ENCODE measurements at regions not wholly inside any gene's neighbourhood (a gene's known extent, or its start where the extent isn't known, plus 50 kb on each side); places are given as distances from the start of the nearest gene placed in this dataset.

GRCh38 chr6:66851930-66852329, 1144.9 kb upstream of the EYS start:
- no peak overlapping the region for H2AFZ ChIP-seq (ENCODE audit: low read depth, low read length)
- no peaks in the 10 kb centered on the region for H3K4me1 ChIP-seq (ENCODE audit: control insufficient read depth, extremely low read depth, insufficient read depth, low read length)
- no peaks in the 10 kb centered on the region for H3K36me3 ChIP-seq (ENCODE audit: control insufficient read depth in 2 of 2, extremely low read depth in 1 of 2, insufficient read depth in 2 of 2, low read length in 2 of 2)
- no peak overlapping the region for H3K27ac ChIP-seq (ENCODE audit: insufficient read depth, low read depth, low read length)
- H3K4me3 ChIP-seq (replicated peaks in 1 of 3; ENCODE audit: insufficient read depth in 1 of 3, low read depth in 1 of 3, low read length in 3 of 3) = no peak overlapping the region
- no peaks in the 10 kb centered on the region for H3K27me3 ChIP-seq (ENCODE audit: control insufficient read depth in 2 of 2, insufficient read depth in 2 of 2, low read length in 2 of 2)
- H3K79me2 ChIP-seq (ENCODE audit: control insufficient read depth, insufficient read depth, low read length) = no peaks in the 10 kb centered on the region
- TF ChIP-seq EZH2 (IDR thresholded peaks at IDR 0.05; ENCODE audit: borderline replicate concordance, low read depth, low read length, severe bottlenecking) (no peak), GATA2 (IDR thresholded peaks at IDR 0.05; ENCODE audit: insufficient read depth, insufficient read length, low read depth, low read length) (no peak), POLR2A (IDR thresholded peaks at IDR 0.05; ENCODE audit: low read depth, low read length) (no peak), FOS (IDR thresholded peaks at IDR 0.05; ENCODE audit: borderline replicate concordance, insufficient read depth, low read length) (no peak), JUN (IDR thresholded peaks at IDR 0.05; ENCODE audit: borderline replicate concordance, insufficient read depth, insufficient read length, low read depth) (no peak)
- TF ChIP-seq, protein P1, sequence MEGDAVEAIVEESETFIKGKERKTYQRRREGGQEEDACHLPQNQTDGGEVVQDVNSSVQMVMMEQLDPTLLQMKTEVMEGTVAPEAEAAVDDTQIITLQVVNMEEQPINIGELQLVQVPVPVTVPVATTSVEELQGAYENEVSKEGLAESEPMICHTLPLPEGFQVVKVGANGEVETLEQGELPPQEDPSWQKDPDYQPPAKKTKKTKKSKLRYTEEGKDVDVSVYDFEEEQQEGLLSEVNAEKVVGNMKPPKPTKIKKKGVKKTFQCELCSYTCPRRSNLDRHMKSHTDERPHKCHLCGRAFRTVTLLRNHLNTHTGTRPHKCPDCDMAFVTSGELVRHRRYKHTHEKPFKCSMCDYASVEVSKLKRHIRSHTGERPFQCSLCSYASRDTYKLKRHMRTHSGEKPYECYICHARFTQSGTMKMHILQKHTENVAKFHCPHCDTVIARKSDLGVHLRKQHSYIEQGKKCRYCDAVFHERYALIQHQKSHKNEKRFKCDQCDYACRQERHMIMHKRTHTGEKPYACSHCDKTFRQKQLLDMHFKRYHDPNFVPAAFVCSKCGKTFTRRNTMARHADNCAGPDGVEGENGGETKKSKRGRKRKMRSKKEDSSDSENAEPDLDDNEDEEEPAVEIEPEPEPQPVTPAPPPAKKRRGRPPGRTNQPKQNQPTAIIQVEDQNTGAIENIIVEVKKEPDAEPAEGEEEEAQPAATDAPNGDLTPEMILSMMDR (IDR thresholded peaks at IDR 0.05; ENCODE audit: extremely low read depth in 1 of 2, insufficient read depth in 1 of 2, low read depth in 1 of 2, low read length in 2 of 2) = no peak
- FAIRE-seq = no peak
- no peaks in the 10 kb centered on the region for H3K9me1 ChIP-seq (replicated peaks; ENCODE audit: control insufficient read depth, extremely low read depth, insufficient read depth, low read length)
- H4K20me1 ChIP-seq (replicated peaks; ENCODE audit: control insufficient read depth, extremely low read depth, insufficient read depth, low read length) = no peaks in the 10 kb centered on the region
- CTCF ChIA-PET = no interaction called here
- no peak overlapping the region for H3K4me2 ChIP-seq (ENCODE audit: insufficient read depth, low read length)
- H3K9me3 ChIP-seq (replicated peaks; ENCODE audit: control insufficient read depth, insufficient read depth, low read length) = peaks cover 5% of the 10 kb centered on the region
- POLR2A ChIA-PET = no interaction called here
- intact Hi-C loops (cut with micrococcal nuclease) (no loop called here), dilution Hi-C loops (cut with MboI; ENCODE audit: extremely low pct_ligation_motif_present, low sequenced_read_pairs) (no loop called here)
- DNase-seq (ENCODE audit: low read depth, low spot score) = no peak
- BruUV-seq (replicated peaks) = no TSS peak
- H3K9ac ChIP-seq (replicated peaks; ENCODE audit: extremely low read depth, insufficient read depth, low read length) = no peak overlapping the region

GRCh38 chr6:66849843-66850242, 1142.8 kb upstream of the EYS start:
- Histone ChIP-seq H2AFZ (ENCODE audit: low read depth, low read length) (no peak overlapping the region), H3K36me3 (ENCODE audit: control insufficient read depth in 2 of 2, extremely low read depth in 1 of 2, insufficient read depth in 2 of 2, low read length in 2 of 2) (no peaks in the 10 kb centered on the region), H3K4me1 (ENCODE audit: control insufficient read depth, extremely low read depth, insufficient read depth, low read length) (no peaks in the 10 kb centered on the region), H3K79me2 (ENCODE audit: control insufficient read depth, insufficient read depth, low read length) (no peaks in the 10 kb centered on the region), H3K4me2 (ENCODE audit: insufficient read depth, low read length) (no peak overlapping the region), H3K4me3 (replicated peaks in 1 of 3; ENCODE audit: insufficient read depth in 1 of 3, low read depth in 1 of 3, low read length in 3 of 3) (no peak overlapping the region), H4K20me1 (replicated peaks; ENCODE audit: control insufficient read depth, extremely low read depth, insufficient read depth, low read length) (no peaks in the 10 kb centered on the region), H3K9me1 (replicated peaks; ENCODE audit: control insufficient read depth, extremely low read depth, insufficient read depth, low read length) (no peaks in the 10 kb centered on the region), H3K27me3 (ENCODE audit: control insufficient read depth in 2 of 2, insufficient read depth in 2 of 2, low read length in 2 of 2) (no peaks in the 10 kb centered on the region), H3K27ac (ENCODE audit: insufficient read depth, low read depth, low read length) (no peak overlapping the region), H3K9ac (replicated peaks; ENCODE audit: extremely low read depth, insufficient read depth, low read length) (no peak overlapping the region), H3K9me3 (replicated peaks; ENCODE audit: control insufficient read depth, insufficient read depth, low read length) (peaks cover 3% of the 10 kb centered on the region)
- dilution Hi-C loops (cut with MboI; ENCODE audit: extremely low pct_ligation_motif_present, low sequenced_read_pairs) (no loop called here), intact Hi-C loops (cut with micrococcal nuclease) (no loop called here)
- no peak for TF ChIP-seq POLR2A (IDR thresholded peaks at IDR 0.05; ENCODE audit: low read depth, low read length)
- no peak for TF ChIP-seq MYC (IDR thresholded peaks at IDR 0.05; ENCODE audit: low read depth, low read length)
- TF ChIP-seq GATA2 (IDR thresholded peaks at IDR 0.05; ENCODE audit: insufficient read depth, insufficient read length, low read depth, low read length) = no peak
- no peak for TF ChIP-seq EZH2 (IDR thresholded peaks at IDR 0.05; ENCODE audit: borderline replicate concordance, low read depth, low read length, severe bottlenecking)
- no peak for TF ChIP-seq POLR2AphosphoS5 (IDR thresholded peaks at IDR 0.05; ENCODE audit: insufficient read depth, low read depth, low read length)
- TF ChIP-seq MAX (IDR thresholded peaks at IDR 0.05; ENCODE audit: insufficient read depth, insufficient read length) = no peak
- TF ChIP-seq JUN (IDR thresholded peaks at IDR 0.05; ENCODE audit: borderline replicate concordance, insufficient read depth, insufficient read length, low read depth) = no peak
- TF ChIP-seq, protein P1 (IDR thresholded peaks at IDR 0.05; ENCODE audit: extremely low read depth in 1 of 2, insufficient read depth in 1 of 2, low read depth in 1 of 2, low read length in 2 of 2) = no peak
- TF ChIP-seq FOS (IDR thresholded peaks at IDR 0.05; ENCODE audit: borderline replicate concordance, insufficient read depth, low read length) = no peak
- DNase-seq (ENCODE audit: low read depth, low spot score) (no peak), FAIRE-seq (no peak)
- ChIA-PET POLR2A (no interaction called here), CTCF (no interaction called here)
- no TSS peak for BruUV-seq (replicated peaks)

Measured in endothelial cell of umbilical vein (primary cell).